ENCODE measurements at regions not wholly inside any gene's neighbourhood (a gene's known extent, or its start where the extent isn't known, plus 50 kb on each side); places are given as distances from the start of the nearest gene placed in this dataset.
"Not testable (repeated sequence)": the region's sequence is repeated elsewhere in the genome, so short reads cannot be mapped to it uniquely, and the experiment has no call there.

GRCh38 chr4:98828801-98829200 is 100.1 kb downstream of the EIF4E start:
- no peak for DNase-seq

GRCh38 chr4:98827661-98828060 is 101.3 kb downstream of the EIF4E start:
- no peak for DNase-seq

GRCh38 chr4:98822144-98822543 is 106.8 kb downstream of the EIF4E start:
- DNase-seq, result no peak

DNA sequence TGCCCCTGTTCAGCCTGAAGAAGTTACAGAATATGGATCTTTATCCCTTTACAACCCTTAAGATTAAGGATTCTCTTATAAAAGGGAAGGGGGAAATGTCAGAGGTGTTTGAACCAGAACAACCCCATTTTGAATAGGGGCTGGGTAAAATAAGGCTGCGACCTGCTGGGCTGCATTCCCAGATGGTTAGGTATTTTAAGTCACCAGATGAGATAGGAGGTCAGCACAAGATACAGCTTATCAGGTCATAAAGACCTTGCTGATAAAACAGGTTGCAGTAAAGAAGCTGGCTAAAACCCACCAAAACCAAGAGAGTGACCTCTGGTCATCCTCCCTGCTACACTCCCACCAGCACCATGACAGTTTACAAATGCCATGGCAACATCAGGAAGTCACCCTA is 110.8 kb downstream of the EIF4E start:
- DNase-seq, result not testable (repeated sequence)

DNA sequence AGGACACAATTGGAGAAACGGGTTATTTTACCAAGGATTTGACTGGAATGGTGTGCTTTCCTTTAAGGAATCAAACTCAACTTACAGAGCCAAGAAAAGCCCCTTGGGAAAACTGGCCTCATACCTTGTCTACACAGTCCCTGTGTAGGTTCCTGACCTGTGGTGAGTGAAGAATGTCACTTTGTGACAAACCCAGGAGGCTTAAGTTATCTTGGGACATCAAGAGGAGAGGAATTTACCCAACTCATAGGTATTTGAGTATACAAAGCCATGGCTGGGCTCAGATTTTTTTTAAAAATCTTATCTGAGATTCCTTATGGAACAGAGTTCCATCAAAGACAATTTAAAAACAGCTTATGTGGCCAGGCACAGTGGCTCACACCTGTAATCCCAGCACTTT is 112.1 kb downstream of the EIF4E start:
- no peak for DNase-seq

GRCh38 chr4:98816386-98816785 is 112.5 kb downstream of the EIF4E start:
- DNase-seq, result no peak

GRCh38 chr4:98804403-98804802 is 124.5 kb downstream of the EIF4E start:
- no peak for DNase-seq

DNA sequence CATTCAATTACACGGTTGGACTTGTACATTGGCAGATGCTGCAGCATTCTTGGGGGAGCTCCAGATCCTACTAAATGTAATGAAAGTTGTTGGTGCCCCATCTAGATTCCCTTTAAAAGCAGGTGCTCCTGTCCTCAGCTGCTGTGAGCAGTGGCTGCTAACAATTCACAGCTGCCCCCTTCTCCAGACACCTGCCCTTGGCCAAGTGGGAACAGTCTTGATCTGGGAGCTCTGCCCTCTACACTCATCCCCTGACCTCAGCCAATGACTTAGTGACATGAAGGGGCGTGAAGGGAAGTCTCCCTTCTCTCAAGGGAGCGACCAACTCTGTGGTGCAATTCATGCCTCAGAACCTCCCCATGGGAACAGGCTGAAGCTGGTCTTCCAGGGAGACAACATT is 125.7 kb downstream of the EIF4E start:
- DNase-seq, result no peak

GRCh38 chr4:98802770-98803198 is 126.1 kb downstream of the EIF4E start:
- DNase-seq, result no peak

DNA sequence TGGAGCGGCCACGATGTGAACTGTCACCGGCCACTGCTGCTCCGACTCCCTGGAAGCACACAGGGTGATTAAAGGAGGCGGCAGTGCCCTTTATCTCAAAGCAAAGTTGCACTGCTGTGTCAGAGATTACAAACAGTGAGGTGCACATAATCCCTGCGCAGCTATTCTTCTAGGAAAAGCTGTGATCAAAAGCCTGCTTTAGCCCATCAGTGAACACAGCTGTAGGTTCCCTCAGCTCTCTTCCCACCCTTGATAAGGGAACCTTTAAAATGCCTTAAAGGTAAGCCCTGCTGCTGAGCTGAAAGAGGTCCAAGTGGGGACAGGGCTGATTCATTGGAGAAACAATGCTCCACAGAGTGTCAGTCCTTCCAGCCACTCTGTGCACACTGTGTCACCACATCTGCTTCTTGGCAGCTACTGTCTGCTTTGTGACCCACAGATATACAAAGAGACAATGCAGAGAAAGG is 127.6 kb downstream of the EIF4E start:
- DNase-seq, result no peak

GRCh38 chr4:98796991-98797390 is 131.9 kb downstream of the EIF4E start:
- no peak for DNase-seq

DNA sequence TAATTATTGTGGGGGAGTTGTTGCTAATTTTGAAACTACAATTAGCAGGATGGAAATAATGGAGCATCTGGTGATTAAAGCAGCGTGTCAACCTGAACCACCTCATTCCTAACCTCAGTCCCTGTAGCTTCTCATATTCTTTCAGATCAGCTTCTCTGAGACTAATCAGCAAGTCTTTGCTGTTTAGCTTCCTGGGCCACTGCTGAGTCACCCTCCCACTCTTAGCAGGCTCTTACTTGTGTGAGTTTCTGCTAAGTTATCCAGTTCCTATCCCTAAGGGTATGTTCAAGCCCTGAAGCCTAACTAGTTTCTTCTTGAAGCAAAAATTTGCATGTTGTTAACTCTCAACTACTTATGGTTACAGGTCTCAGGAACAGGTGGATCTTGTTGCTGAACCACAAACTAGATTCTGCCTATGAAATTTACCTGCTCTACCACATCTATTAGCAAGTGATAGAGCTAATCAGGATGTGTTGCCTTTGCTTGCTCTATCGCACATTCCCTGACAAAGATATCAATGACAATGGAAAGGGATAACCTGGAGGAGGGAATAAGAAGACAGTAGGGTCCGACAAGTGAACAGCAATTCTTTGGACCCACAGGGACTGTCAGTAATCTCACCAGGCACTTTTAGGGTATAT is 134.2 kb downstream of the EIF4E start:
- DNase-seq, result no peak

DNA sequence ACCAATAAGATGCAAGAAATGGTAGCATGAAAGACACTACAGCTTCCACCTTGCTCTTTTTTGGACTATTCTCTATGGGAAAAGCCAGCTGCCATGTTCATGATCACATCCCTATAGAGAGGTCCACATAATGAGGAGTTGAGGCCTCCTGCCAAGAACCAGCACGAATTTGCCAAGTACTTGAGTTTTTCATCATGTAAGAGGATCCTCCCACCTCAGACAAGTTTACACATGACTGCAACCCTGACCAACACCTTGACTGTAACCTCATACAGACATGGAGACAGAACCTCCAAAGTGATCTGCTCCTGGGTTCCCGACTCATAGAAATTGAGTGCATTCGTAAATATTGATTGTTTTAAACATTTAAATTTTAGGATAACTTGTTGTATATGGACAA is 135.2 kb upstream of the TSPAN5 start:
- peak; percentile 0 for DNase-seq

- no peak for DNase-seq
Observed at GRCh38 chr4:98786866-98787265, 128.5 kb upstream of the TSPAN5 start.

GRCh38 chr4:98784947-98785706 is 126.7 kb upstream of the TSPAN5 start:
- DNase-seq, result no peak

GRCh38 chr4:98781641-98782357 is 123.4 kb upstream of the TSPAN5 start:
- no peak for DNase-seq

- DNase-seq, result no peak
Observed at GRCh38 chr4:98780926-98781325, 122.5 kb upstream of the TSPAN5 start.

GRCh38 chr4:98779088-98779487 is 120.7 kb upstream of the TSPAN5 start:
- no peak for DNase-seq

GRCh38 chr4:98778206-98778605 is 119.8 kb upstream of the TSPAN5 start:
- DNase-seq, result no peak

DNA sequence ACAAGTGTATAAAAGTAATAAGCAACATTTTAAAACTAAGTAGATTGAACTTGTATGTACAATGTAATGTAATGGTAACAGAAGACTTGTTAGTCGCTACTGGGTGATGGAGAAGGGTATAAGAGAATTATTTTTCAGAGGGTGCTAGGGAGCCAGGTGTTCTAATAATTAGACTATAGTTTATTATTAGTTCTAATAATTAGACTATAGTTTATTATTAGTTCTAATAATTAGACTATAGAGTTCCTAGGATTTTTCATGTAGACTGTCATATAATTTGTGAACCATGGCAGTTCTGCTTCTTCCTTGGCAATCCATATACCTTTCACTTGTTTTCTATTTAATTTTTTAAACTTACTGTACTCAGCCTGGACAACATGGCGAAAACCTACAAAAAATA is 117.3 kb upstream of the TSPAN5 start:
- no peak for DNase-seq

DNA sequence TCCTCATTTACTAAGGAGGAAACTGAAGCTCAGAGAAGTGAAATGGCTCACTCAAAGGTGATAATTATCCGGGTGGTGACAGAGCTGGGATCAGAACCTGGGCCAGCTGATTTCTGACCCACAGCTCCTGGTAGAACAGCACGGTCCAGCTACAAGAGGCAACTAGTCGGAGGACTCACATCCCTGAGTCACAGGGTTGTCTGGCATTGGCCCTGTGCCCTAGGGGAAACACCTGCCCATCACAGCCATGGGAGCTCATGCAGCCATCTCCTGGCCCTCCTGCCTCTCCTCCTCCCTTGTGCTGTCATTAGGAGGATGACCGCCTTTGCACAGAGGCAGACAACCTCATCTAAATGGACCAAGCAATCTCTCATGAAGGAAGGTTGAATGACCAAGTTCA is 115.2 kb upstream of the TSPAN5 start:
- DNase-seq, result no peak

- no peak for DNase-seq
Observed at GRCh38 chr4:98771959-98772632, 113.7 kb upstream of the TSPAN5 start.

DNA sequence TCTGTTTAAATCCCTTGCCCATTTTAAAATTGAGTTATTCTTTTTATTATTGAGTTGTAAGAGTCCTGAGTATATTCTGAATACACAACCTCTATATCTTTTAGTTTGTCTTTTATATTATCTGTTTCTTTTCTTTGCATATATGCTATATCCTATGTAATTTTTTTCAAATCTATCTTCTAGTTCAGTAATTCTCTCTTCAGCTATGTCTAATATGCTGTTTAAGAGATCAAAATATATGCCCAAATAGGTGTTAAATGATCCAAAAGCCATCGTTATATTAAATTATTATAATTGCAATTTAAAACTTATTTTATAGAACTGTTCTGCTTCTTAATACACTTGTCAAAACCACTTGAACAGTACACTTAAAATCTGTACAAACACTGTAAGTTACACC is 107.4 kb upstream of the TSPAN5 start:
- DNase-seq, result no peak
